ENCODE measurements at regions not wholly inside any gene's neighbourhood (a gene's known extent, or its start where the extent isn't known, plus 50 kb on each side); places are given as distances from the start of the nearest gene placed in this dataset.

- H3K9ac ChIP-seq (ENCODE audit: low read depth in 1 of 2, low read length in 2 of 2): no peak overlapping the region
- TF ChIP-seq CTCF (IDR thresholded peaks at IDR 0.05; ENCODE audit: low read depth, low read length, missing input control): no peak
- TF ChIP-seq REST (IDR thresholded peaks at IDR 0.05): no peak
- TF ChIP-seq HNF4A (conservative IDR thresholded peaks at IDR 0.05): no peak
- no peak for TF ChIP-seq TAF1 (conservative IDR thresholded peaks at IDR 0.05)
- no peak for TF ChIP-seq YY1 (IDR thresholded peaks at IDR 0.05)
- TF ChIP-seq ZBTB33 (IDR thresholded peaks at IDR 0.05): no peak
- TF ChIP-seq FOXA1 (IDR thresholded peaks at IDR 0.05): no peak
- no peak for TF ChIP-seq RXRA (IDR thresholded peaks at IDR 0.05)
- no peak for TF ChIP-seq SP1 (IDR thresholded peaks at IDR 0.05)
- TF ChIP-seq JUND (IDR thresholded peaks at IDR 0.05): no peak
- TF ChIP-seq NR2F2 (IDR thresholded peaks at IDR 0.05): no peak
- TF ChIP-seq ATF3 (IDR thresholded peaks at IDR 0.05): no peak
- no peak for TF ChIP-seq FOXA2 (IDR thresholded peaks at IDR 0.05)
- TF ChIP-seq MAX (IDR thresholded peaks at IDR 0.05): no peak
- no peak for TF ChIP-seq EGR1 (IDR thresholded peaks at IDR 0.05; ENCODE audit: low read depth in 2 of 2)
- WGBS: 80% methylated on average over 4 of the region's 4 CpGs
- no peaks in the 10 kb centered on the region for H3K36me3 ChIP-seq (ENCODE audit: control insufficient read depth in 4 of 4, insufficient read depth in 3 of 4, low read depth in 1 of 4, low read length in 3 of 4)
- no peak overlapping the region for H3K4me3 ChIP-seq (ENCODE audit: low read depth in 1 of 3, low read length in 3 of 3)
- no peak overlapping the region for H3K27ac ChIP-seq (ENCODE audit: low read depth in 1 of 2, low read length in 2 of 2)
- DNase-seq (ENCODE audit: low spot score): no peak
- no peaks in the 10 kb centered on the region for H3K4me1 ChIP-seq (ENCODE audit: control insufficient read depth in 4 of 4, insufficient read depth in 4 of 4, low read length in 3 of 4)
- no peaks in the 10 kb centered on the region for H3K9me3 ChIP-seq (ENCODE audit: control insufficient read depth in 4 of 4, low read length in 3 of 4)
- no peaks in the 10 kb centered on the region for H3K27me3 ChIP-seq (ENCODE audit: control insufficient read depth in 4 of 4, insufficient read depth in 4 of 4, low read length in 3 of 4)
Measured at GRCh38 chr1:104868794-104869193, 1119.1 kb downstream of the AMY1C start.

GRCh38 chr1:104874044-104874443 is 1124.3 kb downstream of the AMY1C start:
- H3K9ac ChIP-seq (ENCODE audit: low read depth in 1 of 2, low read length in 2 of 2): no peak overlapping the region
- no peaks in the 10 kb centered on the region for H3K36me3 ChIP-seq (ENCODE audit: control insufficient read depth in 4 of 4, insufficient read depth in 3 of 4, low read depth in 1 of 4, low read length in 3 of 4)
- no peak for DNase-seq (ENCODE audit: low spot score)
- TF ChIP-seq GABPA (IDR thresholded peaks at IDR 0.05 in 1 of 2, conservative IDR thresholded peaks at IDR 0.05 in 1 of 2) (no peak), FOXA2 (IDR thresholded peaks at IDR 0.05) (no peak), SP1 (IDR thresholded peaks at IDR 0.05) (no peak), HNF4G (IDR thresholded peaks at IDR 0.05) (no peak), MAX (IDR thresholded peaks at IDR 0.05) (no peak), TAF1 (conservative IDR thresholded peaks at IDR 0.05) (no peak), EGR1 (IDR thresholded peaks at IDR 0.05; ENCODE audit: low read depth in 2 of 2) (no peak), ATF3 (IDR thresholded peaks at IDR 0.05) (no peak), CTCF (IDR thresholded peaks at IDR 0.05; ENCODE audit: low read depth, low read length, missing input control) (no peak), FOXA1 (IDR thresholded peaks at IDR 0.05) (no peak)
- no peaks in the 10 kb centered on the region for H3K27me3 ChIP-seq (ENCODE audit: control insufficient read depth in 4 of 4, insufficient read depth in 4 of 4, low read length in 3 of 4)
- no peak overlapping the region for H3K4me3 ChIP-seq (ENCODE audit: low read depth in 1 of 3, low read length in 3 of 3)
- WGBS: 73% methylated on average over 6 of the region's 6 CpGs
- H3K9me3 ChIP-seq (ENCODE audit: control insufficient read depth in 4 of 4, low read length in 3 of 4): no peaks in the 10 kb centered on the region
- no peaks in the 10 kb centered on the region for H3K4me1 ChIP-seq (ENCODE audit: control insufficient read depth in 4 of 4, insufficient read depth in 4 of 4, low read length in 3 of 4)
- no peak overlapping the region for H3K27ac ChIP-seq (ENCODE audit: low read depth in 1 of 2, low read length in 2 of 2)

All from liver (tissue), 8 donors.